GM18858 (cell line): ENCODE measurements at regions not wholly inside any gene's neighbourhood (a gene's known extent, or its start where the extent isn't known, plus 50 kb on each side); places are given as distances from the start of the nearest gene placed in this dataset.

Experiments used
- ATAC-seq: cut with Tn5 transposase; IDR thresholded peaks from one replicate; pipeline ENCODE4 v1.9.1; 2021; ENCODE audit not compliant: unreplicated experiment

DNA sequence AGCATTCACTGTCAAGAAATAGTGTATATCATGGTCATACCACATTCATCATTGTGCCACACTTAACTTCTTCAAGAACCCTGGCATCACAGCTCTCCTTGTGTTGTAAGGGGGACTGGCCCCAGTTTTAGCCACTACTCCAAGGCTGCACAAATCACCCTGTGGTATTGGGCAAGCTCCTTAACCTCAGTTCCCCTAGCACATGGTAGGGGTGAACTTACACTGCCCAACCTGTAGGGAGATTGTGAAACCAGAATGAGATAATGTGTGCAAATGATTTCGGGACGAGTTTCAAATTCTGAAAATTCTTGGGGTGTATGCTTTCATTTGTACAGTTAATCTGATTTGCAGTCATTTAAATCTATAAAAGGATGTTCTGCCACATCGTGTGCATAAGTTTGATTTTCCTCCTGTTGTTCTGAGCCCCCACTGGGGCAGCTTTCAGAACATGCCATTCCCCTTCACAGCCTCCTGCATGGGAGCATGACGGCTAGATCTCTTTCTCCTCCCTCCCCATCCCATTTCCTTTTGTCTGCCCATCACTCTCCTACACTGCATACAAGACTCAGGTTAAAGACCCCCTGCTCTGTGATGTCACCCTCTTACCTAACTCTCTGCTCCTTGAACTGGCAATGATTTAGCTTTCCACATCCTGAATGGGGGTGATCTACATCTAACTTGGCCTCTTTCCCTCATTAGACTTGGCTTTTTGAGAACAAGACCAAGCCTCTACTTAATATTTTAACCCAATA lies 290.3 kb downstream of the CHRM3 start:
- ATAC-seq, result no peak

DNA sequence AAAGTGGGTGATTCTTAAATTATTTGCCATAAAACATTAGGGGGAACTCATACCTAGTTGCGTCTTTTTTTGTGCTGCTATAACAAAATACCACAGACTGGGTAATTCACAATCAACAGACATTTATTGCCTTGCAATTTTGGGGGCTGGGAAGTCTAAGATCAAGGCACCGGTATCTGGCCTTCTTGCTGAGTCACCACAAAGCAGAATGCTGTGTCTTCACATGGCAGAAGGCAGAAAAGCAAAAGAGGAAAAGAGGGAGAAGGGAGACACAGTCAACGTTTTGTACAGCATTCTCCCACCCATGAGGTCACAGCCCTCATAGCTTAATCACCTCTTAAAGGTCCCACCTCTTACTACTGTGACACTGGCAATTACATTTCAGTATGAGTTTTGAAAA lies 291.0 kb downstream of the CHRM3 start:
- no peak for ATAC-seq

DNA sequence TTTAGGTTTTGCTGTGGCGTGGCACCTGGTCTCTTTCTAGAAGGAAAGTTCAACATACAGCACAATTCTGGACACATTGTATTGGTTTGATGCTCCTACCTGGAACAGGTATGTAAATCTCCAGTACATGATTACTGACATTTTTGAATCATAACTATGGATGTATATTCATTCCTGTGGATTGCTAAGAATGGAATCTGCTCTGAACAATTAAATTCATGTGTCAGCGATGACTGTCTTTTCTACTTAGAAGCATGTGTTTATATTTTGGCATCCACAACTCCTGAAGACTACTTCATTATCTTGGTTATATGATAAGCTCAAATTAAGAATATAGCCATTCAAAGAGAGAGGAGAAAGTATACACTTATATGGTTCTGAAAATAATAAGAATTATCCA lies 291.8 kb downstream of the CHRM3 start:
- no peak for ATAC-seq

DNA sequence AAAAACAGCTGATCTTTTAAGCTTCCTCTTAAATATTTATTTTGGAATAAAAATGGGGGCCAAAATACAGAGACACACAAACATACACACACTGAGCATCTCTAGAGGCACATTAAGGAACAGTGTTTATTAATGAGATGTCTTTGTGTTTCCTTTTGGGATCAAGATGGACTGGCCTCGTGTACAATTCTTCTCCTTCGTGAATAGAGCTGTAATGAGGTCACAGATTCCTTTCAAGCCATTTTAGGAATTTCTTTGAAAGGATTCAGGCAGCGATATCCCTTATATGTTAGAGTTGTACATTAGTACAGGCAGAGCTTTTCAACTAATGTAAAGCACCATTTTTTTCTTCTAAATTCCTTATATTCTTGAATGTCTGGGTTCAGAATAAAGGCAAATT lies 295.7 kb downstream of the CHRM3 start:
- ATAC-seq, result no peak

DNA sequence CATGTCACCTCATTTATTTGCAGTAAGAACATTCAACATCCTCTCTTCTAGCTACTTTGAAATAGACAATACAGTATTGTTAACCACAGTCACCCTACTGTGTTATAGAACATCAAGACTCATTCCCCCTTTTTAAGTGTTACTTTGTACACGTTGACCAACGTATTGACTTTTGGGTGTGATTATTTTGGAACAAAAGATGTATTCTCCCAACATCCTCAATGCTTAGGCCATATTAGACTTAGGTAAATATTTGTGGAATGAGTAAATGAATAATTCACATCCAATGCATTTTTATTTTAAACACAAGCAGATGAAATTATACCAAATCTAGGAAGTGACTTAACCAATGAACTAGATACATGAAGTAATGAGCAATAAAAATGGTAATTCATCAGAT lies 296.6 kb downstream of the CHRM3 start:
- ATAC-seq, result no peak

DNA sequence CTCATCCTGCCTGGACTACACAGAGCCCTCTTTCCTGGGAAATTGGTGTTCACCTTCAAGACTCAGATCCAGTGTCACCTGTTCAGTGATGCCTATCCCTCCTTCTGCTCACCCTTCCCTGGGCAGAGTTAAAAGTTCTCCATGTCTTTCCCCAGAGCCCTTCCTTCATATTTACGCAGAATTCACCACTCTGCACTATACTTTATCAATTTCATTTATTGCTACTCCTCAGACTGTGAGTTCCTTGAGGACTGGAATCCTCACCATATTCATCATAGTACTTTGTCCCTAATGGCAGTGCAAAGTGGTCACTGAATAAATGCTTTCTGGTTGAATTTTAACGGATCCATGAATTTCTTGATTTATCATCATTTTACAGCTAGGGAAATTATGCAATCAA lies 300.0 kb downstream of the CHRM3 start:
- no peak for ATAC-seq

DNA sequence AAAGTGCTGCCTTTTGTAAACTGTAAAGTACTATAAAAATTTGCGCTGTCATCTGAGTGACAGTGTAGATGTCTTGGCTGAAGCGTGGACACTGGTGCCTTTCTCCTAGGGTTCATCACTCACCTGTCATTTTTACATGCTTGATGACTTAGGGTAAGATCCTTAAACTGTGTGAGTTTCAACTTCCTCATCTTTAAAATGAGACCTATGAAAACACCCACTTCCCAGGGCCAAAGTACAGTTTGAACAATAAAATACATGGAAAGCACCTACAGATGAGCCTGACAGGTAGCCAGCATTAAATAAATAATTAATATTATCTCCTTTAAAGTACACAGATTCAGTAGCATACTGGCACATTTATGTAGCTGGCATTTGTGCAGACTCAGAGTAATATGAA lies 309.9 kb downstream of the CHRM3 start:
- no peak for ATAC-seq

DNA sequence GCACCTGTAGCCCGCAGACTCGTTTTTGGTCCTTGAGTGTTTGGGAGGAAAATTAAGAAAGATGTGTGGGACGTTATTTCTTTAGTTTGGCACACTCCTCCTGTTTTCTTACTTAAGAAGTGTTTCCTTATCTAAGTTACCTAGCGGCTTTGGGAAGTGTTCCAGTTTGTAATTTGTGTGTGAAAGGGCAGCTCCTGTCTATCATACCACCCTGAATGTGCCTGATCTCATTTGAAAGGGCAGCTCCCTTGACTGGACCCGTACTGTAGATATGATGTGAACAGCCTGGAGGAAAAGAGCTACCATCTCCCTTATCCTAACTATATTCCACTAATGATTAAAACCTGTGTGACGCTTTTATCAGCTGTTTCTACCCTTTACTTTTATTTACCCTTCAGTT lies 314.3 kb downstream of the CHRM3 start:
- no peak for ATAC-seq

DNA sequence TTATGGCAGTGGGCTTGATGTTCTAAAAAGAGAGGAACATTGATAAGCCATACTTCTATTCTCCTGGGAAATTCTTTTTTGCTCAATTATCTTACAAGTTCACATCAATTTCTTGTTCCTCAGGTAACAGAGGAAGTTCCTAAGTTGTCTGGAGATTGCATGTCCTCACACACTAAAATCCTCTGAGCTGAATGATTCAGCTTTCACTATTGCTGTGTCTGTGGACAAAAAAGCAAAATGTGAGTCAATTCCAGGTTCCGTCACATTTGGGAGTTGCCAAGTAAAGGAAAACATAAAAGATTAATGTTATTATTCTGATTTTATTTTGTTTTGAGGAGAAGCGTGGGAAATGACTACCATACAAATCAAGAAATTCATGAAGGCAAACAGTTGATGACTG lies 316.7 kb downstream of the CHRM3 start:
- ATAC-seq, result no peak

DNA sequence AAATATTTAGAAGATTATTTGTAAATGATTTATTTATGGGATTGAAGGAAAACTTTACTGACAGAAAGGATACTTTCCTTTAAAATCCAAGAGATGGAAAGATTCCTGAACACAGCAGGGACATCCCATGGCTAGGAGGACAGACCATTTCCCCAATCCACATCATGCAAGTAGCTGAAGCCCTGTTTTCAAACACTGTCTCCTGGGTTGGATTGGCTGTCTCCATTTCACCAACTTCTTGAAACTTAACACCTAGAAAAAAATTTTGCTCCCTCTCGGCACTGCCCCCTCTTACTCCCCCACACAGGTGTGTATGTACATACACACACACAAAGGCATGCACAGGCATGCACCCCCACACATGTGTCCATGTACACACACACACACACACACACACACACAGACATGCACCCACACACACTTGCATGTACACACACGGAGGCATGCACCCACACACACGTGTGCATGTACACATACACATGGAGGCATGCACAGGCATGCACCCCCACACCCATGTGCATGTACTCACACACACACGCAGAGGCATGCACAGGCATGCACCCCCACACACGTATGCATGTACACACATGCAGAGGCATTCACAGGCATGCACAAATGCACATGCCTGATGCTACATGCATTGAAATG lies 320.0 kb downstream of the CHRM3 start:
- ATAC-seq, result no peak

DNA sequence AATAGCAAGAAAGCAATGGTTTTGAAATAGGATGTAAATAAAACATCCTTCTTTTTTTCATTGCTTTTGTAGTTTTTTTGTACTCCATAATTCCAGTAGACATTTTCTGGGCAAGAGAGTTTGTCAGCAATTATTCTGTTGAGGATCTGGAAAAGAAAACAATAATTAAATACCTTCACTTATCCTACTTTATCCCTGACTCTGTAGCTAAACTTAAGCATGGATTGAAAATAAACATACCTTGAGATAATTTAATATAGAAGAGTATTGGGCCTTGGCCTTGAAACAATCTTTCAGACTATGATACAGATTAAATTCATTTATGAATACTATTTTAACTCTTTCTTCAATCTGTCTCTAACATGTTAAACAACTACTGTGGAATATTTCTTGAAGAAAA lies 321.2 kb downstream of the CHRM3 start:
- ATAC-seq, result no peak

DNA sequence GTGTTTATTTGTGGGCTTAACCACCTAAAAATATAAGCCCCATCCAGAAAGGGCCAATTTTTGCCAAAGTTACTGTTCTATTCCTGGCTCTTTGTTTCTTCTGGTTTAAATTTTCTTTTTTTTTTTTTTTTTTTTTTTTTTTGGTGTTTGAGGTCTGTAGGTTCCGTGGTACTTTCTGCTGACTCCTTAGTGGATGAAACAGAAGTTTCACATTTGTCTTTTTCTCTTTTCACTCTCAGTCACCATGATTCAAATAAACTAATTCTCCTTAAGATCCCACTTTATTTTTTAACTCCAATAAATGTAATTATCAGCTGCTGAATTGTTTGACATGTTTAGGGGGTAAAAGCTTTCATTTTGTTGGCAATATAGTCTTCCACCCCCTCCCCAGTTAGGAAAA lies 322.3 kb downstream of the CHRM3 start:
- no peak for ATAC-seq

DNA sequence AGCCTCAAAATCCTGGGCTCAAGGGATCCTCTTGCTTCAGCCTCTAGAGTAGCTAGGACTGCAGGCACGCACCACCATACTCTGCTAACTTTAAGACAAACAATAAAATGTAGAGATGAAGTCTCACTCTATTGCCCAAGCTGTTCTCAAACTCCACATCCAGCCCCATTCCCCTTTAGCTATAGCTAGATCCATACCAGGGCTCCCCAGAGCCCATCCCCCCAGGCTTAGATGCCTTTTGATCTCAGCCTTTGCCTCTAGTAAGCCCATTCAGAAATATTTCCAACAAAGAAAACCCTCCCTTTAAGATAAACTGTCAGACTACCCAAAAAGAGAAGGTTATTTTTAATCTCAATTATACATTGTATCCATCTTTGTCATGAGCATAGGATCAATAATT lies 325.4 kb downstream of the CHRM3 start:
- ATAC-seq, result no peak

DNA sequence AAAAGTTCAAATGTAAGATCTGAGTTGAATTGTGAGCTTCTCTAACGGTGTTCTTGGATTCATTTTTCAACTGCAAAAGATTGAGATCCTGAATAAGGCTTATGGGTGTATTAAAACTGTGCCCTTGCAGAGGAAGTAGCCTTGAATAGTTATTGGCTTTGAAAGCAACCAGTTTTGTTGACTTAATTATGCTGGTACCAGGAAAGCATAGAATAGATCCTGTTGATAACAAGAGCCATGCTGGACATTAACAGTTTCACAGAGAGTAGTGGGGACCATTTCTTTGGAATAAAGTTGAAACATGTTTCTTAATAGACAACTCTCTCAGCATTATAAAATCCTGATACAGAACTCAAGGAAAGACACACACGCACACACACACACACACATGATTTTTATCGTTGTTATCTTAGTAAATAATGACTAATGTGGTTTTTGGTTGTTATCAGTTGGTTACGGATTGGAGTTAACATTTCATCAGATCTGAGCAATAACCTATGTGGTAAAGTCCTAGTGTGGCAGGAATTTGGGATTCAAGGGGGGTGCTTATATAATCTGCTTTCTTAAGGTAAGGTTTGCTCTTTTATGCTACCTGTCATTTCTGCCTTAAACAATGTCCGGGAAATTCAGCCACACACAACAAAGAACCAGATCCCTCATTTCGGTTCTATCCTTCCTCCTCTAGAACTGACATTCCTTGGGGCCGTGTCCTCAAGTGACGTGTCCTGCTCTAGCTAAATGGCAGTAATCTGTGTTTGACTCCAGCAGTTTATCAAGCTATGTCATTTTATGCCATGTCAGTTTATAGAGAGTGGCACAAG lies 330.9 kb downstream of the CHRM3 start:
- ATAC-seq, result no peak

DNA sequence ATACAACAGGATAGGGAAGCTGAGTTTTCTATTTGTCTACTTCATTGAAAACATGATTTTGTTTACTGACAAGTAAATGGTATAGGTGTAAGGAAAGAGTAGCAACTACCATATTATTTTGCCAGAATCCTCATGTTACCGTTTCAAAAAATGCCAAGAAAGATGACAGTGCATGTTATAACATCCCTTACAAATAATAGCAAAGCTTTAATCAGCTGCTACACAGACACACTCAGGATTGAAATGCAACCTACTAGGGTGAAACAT lies 331.5 kb downstream of the CHRM3 start:
- ATAC-seq, result no peak

DNA sequence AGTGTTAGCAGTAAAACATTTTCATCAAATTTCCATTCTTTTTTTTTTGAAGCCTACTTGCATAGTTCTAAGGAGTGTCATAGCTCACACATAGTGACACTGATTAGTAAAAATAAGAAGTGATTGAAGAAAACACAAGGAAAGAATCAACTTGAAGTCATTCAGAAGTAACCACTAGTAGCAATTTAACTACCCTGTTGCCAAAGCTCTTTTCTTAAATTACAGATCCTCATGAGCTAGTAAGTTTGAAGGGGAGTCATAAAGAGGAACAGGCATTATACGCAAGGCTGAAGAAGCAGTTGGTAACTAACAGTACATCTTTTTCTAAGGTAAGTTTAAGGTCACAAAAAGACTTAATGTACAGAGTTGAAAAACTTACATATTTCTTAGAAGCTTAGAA lies 332.2 kb downstream of the CHRM3 start:
- ATAC-seq, result no peak

DNA sequence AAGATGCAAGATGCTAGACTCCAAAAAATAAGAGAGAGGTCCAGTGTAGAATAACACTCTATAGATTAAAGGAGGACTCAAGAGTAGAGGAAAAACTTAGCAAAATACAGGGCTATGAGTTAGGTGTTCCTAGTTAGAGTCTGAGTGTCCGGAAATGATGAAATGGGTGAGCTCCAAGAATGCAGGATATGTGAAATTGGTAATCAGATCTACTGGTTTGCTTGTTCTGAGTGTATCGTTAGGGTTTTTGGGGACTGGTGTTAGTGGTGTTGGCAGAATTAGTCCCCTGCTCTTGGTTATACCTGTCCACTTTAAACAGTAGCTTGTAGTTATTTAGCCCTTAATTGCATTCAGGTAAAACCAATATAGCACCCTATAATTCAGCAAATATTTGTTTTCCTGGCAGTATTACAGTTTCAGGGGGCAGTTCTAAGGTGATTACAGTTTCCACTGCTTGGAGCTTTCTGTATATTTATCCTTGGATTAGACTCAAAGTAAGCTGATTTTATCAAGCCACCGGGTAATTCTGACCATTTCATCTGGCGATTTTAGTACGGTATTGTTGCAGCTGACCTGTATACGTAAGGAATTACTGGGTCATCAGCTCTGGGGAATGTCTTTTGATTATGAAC lies 332.7 kb downstream of the CHRM3 start:
- ATAC-seq, result no peak

DNA sequence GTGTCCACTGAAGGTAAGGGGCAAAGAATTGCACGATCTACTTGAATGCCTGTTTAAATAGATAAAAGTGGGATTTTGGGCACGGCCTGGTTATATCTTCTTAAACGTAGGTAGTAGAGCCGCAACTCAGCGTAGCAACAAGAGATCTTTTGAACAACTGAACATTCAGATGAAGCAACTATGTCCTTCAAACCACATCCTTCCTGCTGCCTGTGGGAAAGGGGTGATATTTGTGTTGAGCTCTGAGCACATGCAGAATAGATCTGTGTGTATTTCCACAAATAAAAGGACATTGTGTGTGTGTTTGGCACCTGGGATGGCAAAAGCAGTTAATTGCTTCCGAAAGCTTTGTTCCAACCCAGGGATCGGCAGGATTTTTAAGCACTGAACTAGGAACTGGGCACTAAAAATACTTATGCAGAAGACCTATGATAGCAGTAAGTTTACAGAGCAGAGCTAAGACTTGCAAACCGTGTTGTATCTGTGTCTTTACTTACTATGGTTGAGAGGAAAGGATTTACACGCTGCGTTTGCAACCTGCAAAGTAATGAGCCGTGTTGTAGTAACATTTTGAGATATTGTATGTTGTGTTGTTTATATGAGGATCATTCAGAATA lies 333.4 kb downstream of the CHRM3 start:
- no peak for ATAC-seq

DNA sequence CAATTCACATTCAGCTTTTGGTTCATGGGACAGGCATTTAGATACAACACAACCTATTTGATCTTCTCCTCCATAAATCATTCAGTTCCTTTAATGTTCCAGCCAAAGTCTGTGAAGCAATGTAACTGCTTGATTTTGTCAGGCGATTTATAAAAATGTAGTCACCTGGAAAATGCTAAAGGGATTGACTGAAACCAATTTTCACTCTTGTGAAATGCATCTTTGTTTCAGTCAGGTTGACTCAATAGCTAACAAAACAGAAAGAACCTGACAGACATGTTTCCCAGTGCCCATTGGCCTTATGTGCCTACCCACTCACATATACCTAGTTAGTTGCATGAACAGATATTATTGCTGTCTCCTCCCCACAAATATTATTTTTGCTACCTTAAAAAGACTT lies 335.7 kb downstream of the CHRM3 start:
- ATAC-seq, result no peak

DNA sequence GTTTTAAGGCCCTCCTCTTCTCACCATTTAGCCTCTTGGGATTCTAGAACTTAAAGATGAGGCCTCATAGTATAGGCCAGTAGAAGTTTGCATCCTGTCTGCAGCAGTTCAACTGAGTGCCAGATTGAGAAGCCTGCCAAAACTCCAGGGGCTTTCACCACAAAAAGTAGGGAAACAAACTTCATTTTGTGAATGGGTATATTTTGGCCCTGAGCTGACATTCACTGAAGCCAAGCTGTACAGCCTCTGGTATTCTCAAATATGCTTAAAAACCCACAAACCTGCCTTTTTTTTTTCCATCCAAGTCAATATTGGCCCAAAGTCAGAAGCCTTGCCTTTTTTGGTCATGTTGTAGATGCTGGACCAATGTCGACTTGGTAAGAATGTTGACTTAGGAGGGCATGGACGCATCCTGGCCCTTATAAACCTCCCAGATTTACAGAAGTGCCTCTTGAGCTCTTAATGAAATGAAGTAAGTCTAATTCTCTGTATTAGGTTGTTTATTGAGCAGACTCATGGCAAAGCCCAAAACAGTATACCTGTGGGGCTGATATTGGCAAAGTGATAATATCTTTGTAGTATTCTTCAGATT lies 337.5 kb downstream of the CHRM3 start:
- ATAC-seq, result no peak

DNA sequence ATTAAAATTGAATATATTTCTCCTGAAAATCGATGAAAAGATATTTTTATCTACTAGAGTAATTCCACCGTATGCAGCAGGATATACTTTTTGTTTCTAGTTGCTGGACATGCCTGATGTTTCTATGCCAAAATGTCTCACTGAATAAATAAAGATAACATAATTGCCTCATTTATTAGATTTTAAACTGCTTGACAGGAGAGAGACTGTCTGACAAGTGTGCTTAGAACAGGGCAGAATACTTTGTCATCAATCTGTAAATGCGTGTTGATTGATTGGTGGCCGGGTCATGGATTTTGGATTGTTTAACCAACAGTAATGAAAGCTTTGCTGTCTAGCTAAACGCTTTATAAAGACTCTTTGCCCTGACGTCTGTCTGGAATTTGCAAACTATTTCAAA lies 339.0 kb downstream of the CHRM3 start:
- ATAC-seq, result no peak
